Astrocyte (in vitro differentiated cells and primary cell): ENCODE measurements at regions not wholly inside any gene's neighbourhood (a gene's known extent, or its start where the extent isn't known, plus 50 kb on each side); places are given as distances from the start of the nearest gene placed in this dataset.
A peak's percentile ranks its signal among the peaks of the same experiment; 100 is the strongest.

Experiments
- DNase-seq: peaks from one replicate; pipeline ENCODE4 v3.0.0-alpha.2; 2010; ENCODE audit warnings: low read depth
- FAIRE-seq: peaks from 2 replicates; lab custom pipeline; 2011; peaks lifted over from hg19 to GRCh38; lab: Jason Lieb, UNC
- H2AFZ ChIP-seq: 2 replicates; pipeline ENCODE4 v1.6.0; 2012; ENCODE audit warnings: low read depth, low read length, inconsistent platforms
- H3K27ac ChIP-seq: 2 replicates; pipeline ENCODE4 v1.5.1; 2011; ENCODE audit warnings: low read depth, low read length, inconsistent platforms
- H3K27me3 ChIP-seq: 2 replicates; pipeline ENCODE4 v1.6.0; 2011; ENCODE audit warnings: low read length, inconsistent platforms; ENCODE audit not compliant: insufficient read depth
- H3K36me3 ChIP-seq: 2 replicates; pipeline ENCODE4 v1.5.1; 2011; ENCODE audit warnings: low read length, inconsistent platforms; ENCODE audit not compliant: insufficient read depth
- H3K4me1 ChIP-seq: 2 replicates; pipeline ENCODE4 v1.5.1; 2011; ENCODE audit warnings: low read length, inconsistent platforms; ENCODE audit not compliant: insufficient read depth
- H3K4me2 ChIP-seq: 2 replicates; pipeline ENCODE4 v1.6.0; 2012; ENCODE audit warnings: low read length, inconsistent platforms
- H3K4me3 ChIP-seq: 2 replicates; pipeline ENCODE4 v1.5.1; 2011; ENCODE audit warnings: low read depth, mild to moderate bottlenecking, low read length, inconsistent platforms; ENCODE audit not compliant: insufficient read depth
- H3K79me2 ChIP-seq: 2 replicates; pipeline ENCODE4 v1.6.0; 2012; ENCODE audit warnings: mild to moderate bottlenecking, low read length, inconsistent platforms; ENCODE audit not compliant: insufficient read depth
- H3K9ac ChIP-seq: 2 replicates; pipeline ENCODE4 v1.6.0; 2012; ENCODE audit warnings: mild to moderate bottlenecking, low read length, inconsistent platforms
- H3K9me3 ChIP-seq: 2 replicates; pipeline ENCODE4 v1.5.1; 2012; ENCODE audit warnings: low read depth, mild to moderate bottlenecking, low read length, inconsistent platforms; ENCODE audit not compliant: insufficient read depth
- H4K20me1 ChIP-seq: 2 replicates; pipeline ENCODE4 v1.6.0; 2012; ENCODE audit warnings: low read length, inconsistent platforms; ENCODE audit not compliant: insufficient read depth
- H3K27ac Mint-ChIP-seq: one replicate; pipeline ENCODE4 v1.8.0; 2021; ENCODE audit warnings: mild to moderate bottlenecking, mixed read lengths; ENCODE audit not compliant: unreplicated experiment
- H3K27me3 Mint-ChIP-seq: one replicate; pipeline ENCODE4 v1.8.0; 2021; ENCODE audit warnings: low read depth, mixed read lengths; ENCODE audit not compliant: unreplicated experiment
- H3K36me3 Mint-ChIP-seq: one replicate; pipeline ENCODE4 v1.8.0; 2021; ENCODE audit warnings: low read depth, mixed read lengths; ENCODE audit not compliant: unreplicated experiment
- H3K4me1 Mint-ChIP-seq: one replicate; pipeline ENCODE4 v1.8.0; 2021; ENCODE audit warnings: low read depth, mixed read lengths; ENCODE audit not compliant: unreplicated experiment
- H3K4me3 Mint-ChIP-seq: one replicate; pipeline ENCODE4 v1.8.0; 2021; ENCODE audit warnings: mild to moderate bottlenecking, moderate library complexity, mixed read lengths; ENCODE audit not compliant: unreplicated experiment
- H3K9me3 Mint-ChIP-seq: one replicate; pipeline ENCODE4 v1.8.0; 2021; ENCODE audit warnings: mild to moderate bottlenecking, mixed read lengths; ENCODE audit not compliant: unreplicated experiment
- CTCF ChIP-seq: IDR thresholded peaks from 2 replicates; pipeline ENCODE4 v1.5.1; 2011; ENCODE audit warnings: low read depth, mild to moderate bottlenecking, inconsistent platforms, low read length, moderate library complexity; ENCODE audit not compliant: insufficient read depth
- EZH2 ChIP-seq: IDR thresholded peaks from 2 replicates; pipeline ENCODE4 v1.6.1; 2012; ENCODE audit warnings: mild to moderate bottlenecking, low read length, inconsistent platforms; ENCODE audit not compliant: insufficient read depth

DNA sequence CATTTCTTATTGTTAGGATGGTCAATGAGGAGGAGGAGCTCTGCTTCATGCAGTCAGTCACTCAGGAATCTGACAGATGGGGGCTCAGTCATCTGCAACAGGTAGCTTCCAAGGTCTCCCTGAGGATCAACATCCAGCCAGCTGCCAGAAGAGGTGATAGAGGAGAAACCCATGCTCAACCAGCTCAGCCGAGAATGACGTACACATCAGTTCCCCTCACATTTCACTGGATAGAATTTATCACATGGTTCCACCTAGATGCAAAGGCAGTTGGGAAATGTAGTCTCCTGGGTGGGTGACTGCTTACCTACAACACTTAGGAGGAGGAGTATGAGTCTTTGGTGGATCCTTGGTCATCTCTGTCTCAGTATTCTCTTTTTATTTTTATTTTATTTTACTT lies 144.5 kb downstream of the CEBPB start:
- Histone ChIP-seq H3K27me3 (no peaks in the 10 kb centered on the region), H3K36me3 (no peaks in the 10 kb centered on the region), H3K4me2 (no peak overlapping the region), H3K9me3 (no peaks in the 10 kb centered on the region), H3K27ac (no peak overlapping the region), H4K20me1 (no peaks in the 10 kb centered on the region), H3K79me2 (no peaks in the 10 kb centered on the region), H3K4me3 (no peak overlapping the region), H2AFZ (no peak overlapping the region), H3K9ac (no peak overlapping the region), H3K4me1 (peaks cover 27% of the 10 kb centered on the region)
- Mint-ChIP-seq H3K9me3 (no peaks in the 10 kb centered on the region), H3K36me3 (no peaks in the 10 kb centered on the region), H3K4me1 (peaks cover 18% of the 10 kb centered on the region), H3K27me3 (peaks cover 24% of the 10 kb centered on the region), H3K27ac (no peak overlapping the region), H3K4me3 (no peak overlapping the region)
- TF ChIP-seq EZH2 (no peak), CTCF (no peak)
- DNase-seq (peak; percentile 42), FAIRE-seq (no peak)

GRCh38 chr20:50335866-50336265 lies 145.2 kb downstream of the CEBPB start:
- no peak overlapping the region for H3K4me3 Mint-ChIP-seq
- no peaks in the 10 kb centered on the region for H3K9me3 Mint-ChIP-seq
- H3K36me3 Mint-ChIP-seq, result no peaks in the 10 kb centered on the region
- no peaks in the 10 kb centered on the region for H3K27me3 ChIP-seq
- H3K4me2 ChIP-seq, result no peak overlapping the region
- FAIRE-seq, result no peak
- H3K79me2 ChIP-seq, result no peaks in the 10 kb centered on the region
- peaks cover 18% of the 10 kb centered on the region for H3K4me1 Mint-ChIP-seq
- H3K9ac ChIP-seq, result no peak overlapping the region
- H3K36me3 ChIP-seq, result no peaks in the 10 kb centered on the region
- no peak overlapping the region for H3K27ac Mint-ChIP-seq
- no peak overlapping the region for H3K27ac ChIP-seq
- H2AFZ ChIP-seq, result no peak overlapping the region
- H3K27me3 Mint-ChIP-seq, result peaks cover 22% of the 10 kb centered on the region
- TF ChIP-seq EZH2 (no peak), CTCF (no peak)
- H4K20me1 ChIP-seq, result no peaks in the 10 kb centered on the region
- peaks cover 27% of the 10 kb centered on the region for H3K4me1 ChIP-seq
- DNase-seq, result no peak
- no peaks in the 10 kb centered on the region for H3K9me3 ChIP-seq
- H3K4me3 ChIP-seq, result no peak overlapping the region

DNA sequence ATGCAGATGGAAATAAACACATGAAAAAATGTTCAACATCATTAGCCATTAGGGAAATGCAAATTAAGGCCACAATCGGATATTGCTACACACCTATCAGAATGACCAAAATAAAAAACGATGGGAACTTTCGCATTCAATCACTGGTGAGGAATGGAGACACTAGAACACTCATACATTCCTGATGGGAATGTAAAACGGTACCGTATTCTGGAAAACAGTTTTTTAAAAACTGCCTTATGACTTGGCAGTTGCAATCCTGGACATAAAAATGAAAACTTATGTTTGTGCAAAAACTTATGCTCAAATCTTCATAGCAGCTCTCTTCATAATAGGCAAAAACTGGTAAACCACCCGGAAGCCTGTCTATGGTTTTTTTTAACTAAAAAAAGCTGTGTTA lies 146.0 kb downstream of the CEBPB start:
- Mint-ChIP-seq H3K4me1 (peaks cover 18% of the 10 kb centered on the region), H3K27me3 (peaks cover 20% of the 10 kb centered on the region), H3K9me3 (no peaks in the 10 kb centered on the region), H3K27ac (no peak overlapping the region), H3K4me3 (no peak overlapping the region), H3K36me3 (no peaks in the 10 kb centered on the region)
- no peak overlapping the region for H3K9ac ChIP-seq
- no peaks in the 10 kb centered on the region for H4K20me1 ChIP-seq
- H3K9me3 ChIP-seq, result no peaks in the 10 kb centered on the region
- no peak overlapping the region for H3K27ac ChIP-seq
- H3K4me3 ChIP-seq, result no peak overlapping the region
- no peak overlapping the region for H3K4me2 ChIP-seq
- peaks cover 27% of the 10 kb centered on the region for H3K4me1 ChIP-seq
- no peaks in the 10 kb centered on the region for H3K36me3 ChIP-seq
- DNase-seq (no peak), FAIRE-seq (no peak)
- TF ChIP-seq CTCF (no peak), EZH2 (no peak)
- no peak overlapping the region for H2AFZ ChIP-seq
- H3K79me2 ChIP-seq, result no peaks in the 10 kb centered on the region
- H3K27me3 ChIP-seq, result no peaks in the 10 kb centered on the region
